Lung (tissue), 11 donors: ENCODE measurements at regions not wholly inside any gene's neighbourhood (a gene's known extent, or its start where the extent isn't known, plus 50 kb on each side); places are given as distances from the start of the nearest gene placed in this dataset.

Source experiments
- ATAC-seq: fragments of 200-7000 bp; cut with Tn5 transposase; one replicate; pipeline ENCODE4 v1.9.1; 2020; ENCODE audit warnings: moderate number of reproducible peaks; ENCODE audit not compliant: insufficient read depth, low FRiP score
- DNase-seq, 3 donors: peaks; one replicate each; pipeline ENCODE4 v3.0.0-alpha.2; 2013 to 2017
- H3K27ac ChIP-seq, 2 donors: one replicate each; pipeline ENCODE4 v1.5.1; 2013; ENCODE audit warnings: mild to moderate bottlenecking in 2 of 2, moderate library complexity in 2 of 2, control low read depth in 1 of 2, inconsistent platforms in 1 of 2, low read depth in 1 of 2, low read length in 1 of 2
- H3K27me3 ChIP-seq, 3 donors: one replicate each; pipeline ENCODE4 v1.5.1; 2013; ENCODE audit warnings: low read length in 2 of 3; ENCODE audit not compliant: control insufficient read depth in 3 of 3, insufficient read depth in 3 of 3
- H3K36me3 ChIP-seq, 4 donors: one replicate each; pipeline ENCODE4 v1.5.1; 2013; ENCODE audit warnings: low read length in 4 of 4, mild to moderate bottlenecking in 1 of 4, moderate library complexity in 1 of 4; ENCODE audit not compliant: control insufficient read depth in 4 of 4, insufficient read depth in 4 of 4
- H3K4me1 ChIP-seq, 5 donors: one replicate each; pipeline ENCODE4 v1.5.1; 2013; ENCODE audit warnings: low read length in 5 of 5, mild to moderate bottlenecking in 2 of 5, moderate library complexity in 1 of 5; ENCODE audit not compliant: control insufficient read depth in 5 of 5, insufficient read depth in 5 of 5
- H3K4me3 ChIP-seq: one replicate; pipeline ENCODE4 v1.5.1; 2013; ENCODE audit warnings: mild to moderate bottlenecking, control low read depth, moderate library complexity
- H3K9ac ChIP-seq, 2 donors: one replicate each; pipeline ENCODE4 v1.5.1; 2013; ENCODE audit warnings: low read length in 2 of 2, control low read depth in 1 of 2; ENCODE audit not compliant: insufficient read depth in 1 of 2
- H3K9me3 ChIP-seq, 4 donors: one replicate each; pipeline ENCODE4 v1.5.1; 2013; ENCODE audit warnings: low read length in 3 of 4, mild to moderate bottlenecking in 1 of 4, moderate library complexity in 1 of 4; ENCODE audit not compliant: control insufficient read depth in 4 of 4, insufficient read depth in 3 of 4
- CTCF ChIP-seq: IDR thresholded peaks from 2 replicates; pipeline ENCODE4 v1.5.1; 2012; ENCODE audit warnings: mild to moderate bottlenecking; ENCODE audit errors: control extremely low read depth, extremely low read depth
- WGBS, 2 donors: extraction: QIAGEN DNeasy Blood & Tissue Kit; methylation state at CpG; one replicate each; pipeline ENCODE4 v1.1.7; 2013; 5-methylcytosine and 5-hydroxymethylcytosine counted together
- donor health status: control.
- donor health status: control.
- donor health status: Bipolar disorder and iron deficiency.
- donor health status: healthy.
- donor health status: DM: yes; HTN: yes; CAD: no.

- no peak overlapping the region for H3K27ac ChIP-seq
- TF ChIP-seq CTCF, result no peak
- no peaks in the 10 kb centered on the region for H3K4me1 ChIP-seq
- H3K9ac ChIP-seq, result no peak overlapping the region
- peaks cover 0 to 20% (median 2%) of the 10 kb centered on the region in 3 donors for H3K27me3 ChIP-seq
- no peak for ATAC-seq
- no peak for DNase-seq
- WGBS, 2 donors, result 92 to 94% methylated on average over 6 of the region's 6 CpGs
- H3K9me3 ChIP-seq, result no peaks in the 10 kb centered on the region
- H3K4me3 ChIP-seq, result no peak overlapping the region
- no peaks in the 10 kb centered on the region for H3K36me3 ChIP-seq
These were observed 124.4 kb downstream of the SPATA19 start for GRCh38 chr11:133720951-133721350.

GRCh38 chr11:133719532-133720235, 125.6 kb downstream of the SPATA19 start:
- Histone ChIP-seq H3K27ac (no peak overlapping the region), H3K4me1 (no peaks in the 10 kb centered on the region), H3K9ac (no peak overlapping the region), H3K36me3 (no peaks in the 10 kb centered on the region), H3K4me3 (no peak overlapping the region), H3K27me3 (peaks cover 0 to 21% (median 8%) of the 10 kb centered on the region in 3 donors), H3K9me3 (no peaks in the 10 kb centered on the region)
- WGBS, 2 donors, result 77 to 81% methylated on average over 17 of the region's 17 CpGs
- DNase-seq (no peak), ATAC-seq (no peak)
- TF ChIP-seq CTCF, result no peak

- DNase-seq (no peak), ATAC-seq (no peak)
- Histone ChIP-seq H3K36me3 (no peaks in the 10 kb centered on the region), H3K4me3 (no peak overlapping the region), H3K27ac (no peak overlapping the region), H3K27me3 (peaks cover 0 to 27% (median 12%) of the 10 kb centered on the region in 3 donors), H3K9ac (no peak overlapping the region), H3K9me3 (peaks cover 0 to 4% (median 0%) of the 10 kb centered on the region in 4 donors), H3K4me1 (no peaks in the 10 kb centered on the region)
- no peak for TF ChIP-seq CTCF
- 82 to 93% methylated on average over 5 of the region's 5 CpGs for WGBS, 2 donors
These were observed 126.5 kb downstream of the SPATA19 start for GRCh38 chr11:133718831-133719230.
